TTC549 (cell line): ENCODE measurements at regions not wholly inside any gene's neighbourhood (a gene's known extent, or its start where the extent isn't known, plus 50 kb on each side); places are given as distances from the start of the nearest gene placed in this dataset.
A peak's percentile ranks its signal among the peaks of the same experiment; 100 is the strongest.
"Not testable (repeated sequence)": the region's sequence is repeated elsewhere in the genome, so short reads cannot be mapped to it uniquely, and the experiment has no call there.

ENCODE experiments used
- FAIRE-seq: peaks from 2 replicates; lab custom pipeline; 2012; peaks lifted over from hg19 to GRCh38; lab: Jason Lieb, UNC

- FAIRE-seq: no peak
Measured at GRCh38 chr2:183656121-183656520, 531.9 kb downstream of the NUP35 start.

- FAIRE-seq: no peak
Measured at GRCh38 chr2:183665425-183665824, 541.2 kb downstream of the NUP35 start.

GRCh38 chr2:183666031-183666430 is 541.8 kb downstream of the NUP35 start:
- no peak for FAIRE-seq

- no peak for FAIRE-seq
Measured at GRCh38 chr2:183671233-183671632, 547.0 kb downstream of the NUP35 start.

- FAIRE-seq: no peak
Measured at GRCh38 chr2:183678908-183679307, 554.7 kb downstream of the NUP35 start.

- no peak for FAIRE-seq
Measured at GRCh38 chr2:183680573-183680972, 556.3 kb downstream of the NUP35 start.

GRCh38 chr2:183684686-183685085 is 560.4 kb downstream of the NUP35 start:
- peak; percentile 85 for FAIRE-seq

- no peak for FAIRE-seq
Measured at GRCh38 chr2:183696028-183696427, 571.8 kb downstream of the NUP35 start.

- no peak for FAIRE-seq
Measured at GRCh38 chr2:183709829-183710228, 585.6 kb downstream of the NUP35 start.

- FAIRE-seq: no peak
Measured at GRCh38 chr2:183718246-183718645, 594.0 kb downstream of the NUP35 start.

GRCh38 chr2:183723278-183723677 is 599.0 kb downstream of the NUP35 start:
- FAIRE-seq: no peak

- no peak for FAIRE-seq
Measured at GRCh38 chr2:183729380-183729779, 605.1 kb downstream of the NUP35 start.

GRCh38 chr2:183740241-183740640 is 616.0 kb downstream of the NUP35 start:
- FAIRE-seq: no peak

GRCh38 chr2:183752571-183752970 is 628.3 kb downstream of the NUP35 start:
- no peak for FAIRE-seq

GRCh38 chr2:183759033-183759432 is 634.8 kb downstream of the NUP35 start:
- no peak for FAIRE-seq

GRCh38 chr2:183773775-183774174 is 649.5 kb downstream of the NUP35 start:
- no peak for FAIRE-seq

GRCh38 chr2:183780072-183780471 is 655.8 kb downstream of the NUP35 start:
- no peak for FAIRE-seq

GRCh38 chr2:183782436-183782835 is 658.2 kb downstream of the NUP35 start:
- no peak for FAIRE-seq

- FAIRE-seq: not testable (repeated sequence)
Measured at GRCh38 chr2:183788796-183789195, 664.6 kb downstream of the NUP35 start.

- FAIRE-seq: not testable (repeated sequence)
Measured at GRCh38 chr2:183792165-183792924, 668.1 kb downstream of the NUP35 start.

- FAIRE-seq: no peak
Measured at GRCh38 chr2:183798535-183798934, 674.3 kb downstream of the NUP35 start.

GRCh38 chr2:183799761-183800160 is 675.5 kb downstream of the NUP35 start:
- FAIRE-seq: no peak

GRCh38 chr2:183803596-183803995 is 679.4 kb downstream of the NUP35 start:
- FAIRE-seq: no peak

GRCh38 chr2:183807870-183808269 is 683.6 kb downstream of the NUP35 start:
- FAIRE-seq: no peak
